GM19351 (cell line): ENCODE measurements at regions not wholly inside any gene's neighbourhood (a gene's known extent, or its start where the extent isn't known, plus 50 kb on each side); places are given as distances from the start of the nearest gene placed in this dataset.

Source experiments
- ATAC-seq: cut with Tn5 transposase; IDR thresholded peaks from one replicate; pipeline ENCODE4 v1.9.1; 2021; ENCODE audit warnings: mild to moderate bottlenecking, moderate library complexity; ENCODE audit not compliant: unreplicated experiment

- no peak for ATAC-seq
Observed at GRCh38 chr5:40017135-40017534, 592.4 kb upstream of the DAB2 start.

GRCh38 chr5:40010436-40010835 lies 585.7 kb upstream of the DAB2 start:
- no peak for ATAC-seq

GRCh38 chr5:40006260-40006659 lies 581.5 kb upstream of the DAB2 start:
- no peak for ATAC-seq

GRCh38 chr5:40001796-40002195 lies 577.0 kb upstream of the DAB2 start:
- ATAC-seq, result no peak

GRCh38 chr5:39998518-39998917 lies 573.7 kb upstream of the DAB2 start:
- ATAC-seq, result no peak

GRCh38 chr5:39995990-39996389 lies 571.2 kb upstream of the DAB2 start:
- no peak for ATAC-seq

GRCh38 chr5:39992617-39993202 lies 567.9 kb upstream of the DAB2 start:
- no peak for ATAC-seq

GRCh38 chr5:39986614-39987013 lies 561.8 kb upstream of the DAB2 start:
- ATAC-seq, result no peak

- ATAC-seq, result no peak
Observed at GRCh38 chr5:39980056-39980455, 555.3 kb upstream of the DAB2 start.

- ATAC-seq, result no peak
Observed at GRCh38 chr5:39977066-39977655, 552.4 kb upstream of the DAB2 start.

GRCh38 chr5:39970117-39970798 lies 545.5 kb upstream of the DAB2 start:
- no peak for ATAC-seq

GRCh38 chr5:39968381-39968780 lies 543.6 kb upstream of the DAB2 start:
- ATAC-seq, result no peak

- ATAC-seq, result no peak
Observed at GRCh38 chr5:39955156-39955555, 530.4 kb upstream of the DAB2 start.

- no peak for ATAC-seq
Observed at GRCh38 chr5:39951070-39951469, 526.3 kb upstream of the DAB2 start.

GRCh38 chr5:39948867-39949468 lies 524.2 kb upstream of the DAB2 start:
- ATAC-seq, result peak; percentile 97

GRCh38 chr5:39948341-39948740 lies 523.6 kb upstream of the DAB2 start:
- no peak for ATAC-seq

GRCh38 chr5:39947657-39948056 lies 522.9 kb upstream of the DAB2 start:
- ATAC-seq, result no peak

- ATAC-seq, result no peak
Observed at GRCh38 chr5:39946356-39947045, 521.7 kb upstream of the DAB2 start.

- no peak for ATAC-seq
Observed at GRCh38 chr5:39945870-39946269, 521.1 kb upstream of the DAB2 start.

GRCh38 chr5:39943811-39944210 lies 519.0 kb upstream of the DAB2 start:
- ATAC-seq, result no peak

GRCh38 chr5:39942606-39943005 lies 517.8 kb upstream of the DAB2 start:
- no peak for ATAC-seq

GRCh38 chr5:39941416-39941815 lies 516.6 kb upstream of the DAB2 start:
- no peak for ATAC-seq
